ENCODE measurements at regions not wholly inside any gene's neighbourhood (a gene's known extent, or its start where the extent isn't known, plus 50 kb on each side); places are given as distances from the start of the nearest gene placed in this dataset.
"Not testable (repeated sequence)": the region's sequence is repeated elsewhere in the genome, so short reads cannot be mapped to it uniquely, and the experiment has no call there.

DNA sequence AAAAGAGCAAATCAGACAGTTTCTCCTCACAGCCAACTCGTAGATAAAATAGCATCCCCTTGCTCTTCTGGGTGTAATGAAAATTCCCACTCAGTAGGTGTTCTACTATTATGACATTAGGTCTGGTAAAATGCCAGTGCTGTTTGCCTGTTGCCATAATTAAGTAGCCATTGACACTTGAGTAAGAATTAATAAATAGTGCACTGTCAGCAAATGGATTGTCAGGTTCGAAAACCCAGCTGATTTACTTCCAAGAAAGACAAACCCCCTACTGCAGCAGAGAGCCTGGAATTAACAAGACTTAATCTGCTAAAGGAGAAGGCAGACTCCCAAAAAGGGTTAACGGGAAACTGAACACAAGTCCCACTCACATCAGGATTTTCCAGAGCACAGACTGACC lies 182.0 kb downstream of the PRKX start:
- not testable (repeated sequence) for TF ChIP-seq POLR2A (IDR thresholded peaks at IDR 0.05; ENCODE audit: low read length); GATA1 (IDR thresholded peaks at IDR 0.05; ENCODE audit: low read depth, low read length)
